Muscle of leg (tissue), 3 donors: ENCODE measurements at regions not wholly inside any gene's neighbourhood (a gene's known extent, or its start where the extent isn't known, plus 50 kb on each side); places are given as distances from the start of the nearest gene placed in this dataset.
A peak's percentile ranks its signal among the peaks of the same experiment; 100 is the strongest.

ENCODE experiments used
- DNase-seq: peaks from one replicate; pipeline ENCODE4 v3.0.0; 2013
- H3K27ac ChIP-seq: one replicate; pipeline ENCODE4 v1.5.1; 2013; ENCODE audit warnings: mild to moderate bottlenecking, low read length, control low read depth
- H3K27me3 ChIP-seq: one replicate; pipeline ENCODE4 v1.6.1; 2013; ENCODE audit warnings: low read length; ENCODE audit not compliant: control insufficient read depth, insufficient read depth
- H3K36me3 ChIP-seq: one replicate; pipeline ENCODE4 v1.6.1; 2013; ENCODE audit warnings: low read length; ENCODE audit not compliant: control insufficient read depth, insufficient read depth
- H3K4me1 ChIP-seq: one replicate; pipeline ENCODE4 v1.6.1; 2013; ENCODE audit warnings: low read length; ENCODE audit not compliant: control insufficient read depth, insufficient read depth
- H3K4me3 ChIP-seq: one replicate; pipeline ENCODE4 v1.5.1; 2013; ENCODE audit warnings: low read length, control low read depth
- H3K9me3 ChIP-seq: replicated peaks from 2 replicates; pipeline ENCODE4 v1.6.1; 2013; ENCODE audit warnings: low read depth, low read length; ENCODE audit not compliant: control insufficient read depth
- WGBS: methylation state at CpG from one replicate; pipeline ENCODE4 v1.1.5; 2013; ENCODE audit warnings: missing lambda C conversion rate; ENCODE audit not compliant: insufficient coverage; 5-methylcytosine and 5-hydroxymethylcytosine counted together

GRCh38 chr12:125206711-125207110 is 141.5 kb downstream of the AACS start:
- 60% methylated on average over 1 of the region's 9 CpGs for WGBS
- Histone ChIP-seq H3K4me3 (no peak overlapping the region), H3K4me1 (no peaks in the 10 kb centered on the region), H3K9me3 (peaks cover 5% of the 10 kb centered on the region), H3K27me3 (peaks cover 13% of the 10 kb centered on the region), H3K36me3 (no peaks in the 10 kb centered on the region), H3K27ac (no peak overlapping the region)
- no peak for DNase-seq

DNA sequence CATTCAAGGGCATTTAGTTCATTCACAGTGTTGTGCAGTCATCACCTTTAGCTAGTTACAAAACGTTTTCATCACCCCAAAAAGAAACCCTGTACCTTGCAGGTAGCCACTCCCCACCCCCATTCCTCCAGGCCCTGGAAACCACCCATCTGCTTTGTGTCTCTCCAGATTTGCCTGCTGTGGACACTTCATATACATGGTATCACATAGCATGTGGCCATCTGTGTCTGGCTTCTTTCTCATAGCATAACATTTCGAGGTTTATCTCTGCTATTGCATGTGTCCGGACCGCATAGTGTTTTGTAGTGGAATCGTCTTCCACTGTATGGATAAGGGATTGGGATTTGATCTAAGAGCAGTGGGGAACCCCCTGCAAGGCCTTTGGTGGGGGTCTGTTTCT is 143.1 kb downstream of the AACS start:
- Histone ChIP-seq H3K4me3 (no peak overlapping the region), H3K9me3 (no peaks in the 10 kb centered on the region), H3K4me1 (no peaks in the 10 kb centered on the region), H3K27me3 (peaks cover 10% of the 10 kb centered on the region), H3K36me3 (no peaks in the 10 kb centered on the region), H3K27ac (no peak overlapping the region)
- WGBS, result 70% methylated on average over 2 of the region's 5 CpGs
- DNase-seq, result no peak

- H3K27ac ChIP-seq, result no peak overlapping the region
- H3K27me3 ChIP-seq, result peaks cover 10% of the 10 kb centered on the region
- no peak overlapping the region for H3K4me3 ChIP-seq
- no peaks in the 10 kb centered on the region for H3K36me3 ChIP-seq
- no peaks in the 10 kb centered on the region for H3K9me3 ChIP-seq
- WGBS, result 73% methylated on average over 10 of the region's 12 CpGs
- DNase-seq, result no peak
- no peaks in the 10 kb centered on the region for H3K4me1 ChIP-seq
These were observed 143.7 kb downstream of the AACS start for GRCh38 chr12:125208942-125209341.

- 72% methylated on average over 8 of the region's 8 CpGs for WGBS
- Histone ChIP-seq H3K27ac (no peak overlapping the region), H3K9me3 (no peaks in the 10 kb centered on the region), H3K27me3 (peaks cover 13% of the 10 kb centered on the region), H3K4me3 (no peak overlapping the region), H3K4me1 (no peaks in the 10 kb centered on the region), H3K36me3 (no peaks in the 10 kb centered on the region)
- DNase-seq, result no peak
These were observed 145.0 kb downstream of the AACS start for GRCh38 chr12:125210104-125210755.

- WGBS, result 35% methylated on average over 5 of the region's 7 CpGs
- Histone ChIP-seq H3K27ac (no peak overlapping the region), H3K27me3 (peaks cover 9% of the 10 kb centered on the region)
These were observed 146.2 kb downstream of the AACS start for GRCh38 chr12:125211464-125211863.

DNA sequence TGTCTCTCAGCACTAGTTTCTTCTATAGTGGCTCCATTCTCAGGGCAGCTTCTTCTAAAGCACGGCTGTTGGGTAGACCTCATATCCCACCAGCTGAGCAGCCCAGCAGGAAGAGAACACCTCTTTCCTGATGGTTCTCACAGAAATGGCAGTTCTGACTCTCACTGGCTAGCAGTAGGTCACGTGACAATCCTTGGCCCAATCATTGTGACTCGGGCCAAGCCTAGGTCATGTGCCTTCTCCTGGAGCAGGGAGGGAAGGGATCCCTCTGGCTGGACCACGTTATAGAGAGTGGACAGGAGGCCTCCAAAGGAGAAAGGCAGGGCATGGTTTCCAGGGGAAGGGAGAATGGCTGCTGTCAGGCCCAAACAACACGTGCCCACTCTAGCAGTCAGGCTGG is 149.1 kb downstream of the AACS start:
- peaks cover 8% of the 10 kb centered on the region for H3K27me3 ChIP-seq
- 81% methylated on average over 4 of the region's 5 CpGs for WGBS

More at GRCh38 chr12:125211464-125211863, 146.2 kb downstream of the AACS start:
- Histone ChIP-seq H3K4me3 (no peak overlapping the region), H3K9me3 (no peaks in the 10 kb centered on the region), H3K4me1 (no peaks in the 10 kb centered on the region), H3K36me3 (no peaks in the 10 kb centered on the region)
- no peak for DNase-seq

DNA sequence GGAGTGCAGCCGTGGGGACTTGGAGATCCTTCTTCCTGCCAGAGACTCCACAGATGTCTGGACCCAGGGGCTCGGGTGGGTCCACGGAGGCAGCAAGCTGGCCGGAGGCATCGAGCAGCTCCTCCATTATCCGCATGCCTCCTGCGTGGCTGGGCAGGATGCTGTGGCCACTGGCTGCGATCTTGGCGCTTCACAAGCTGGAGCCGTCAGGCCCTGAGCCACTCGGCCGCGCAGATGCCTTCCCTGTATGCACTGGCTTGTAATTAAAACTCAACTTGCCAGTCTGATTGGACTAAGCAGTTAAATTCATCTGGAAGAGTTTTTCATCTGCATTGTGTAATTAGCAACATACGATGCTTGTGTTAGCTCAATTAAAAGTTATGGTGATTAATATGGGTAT is 151.5 kb downstream of the AACS start:
- Histone ChIP-seq H3K4me3 (no peak overlapping the region), H3K4me1 (no peaks in the 10 kb centered on the region), H3K27me3 (peaks cover 13% of the 10 kb centered on the region), H3K27ac (no peak overlapping the region), H3K9me3 (no peaks in the 10 kb centered on the region), H3K36me3 (no peaks in the 10 kb centered on the region)
- no peak for DNase-seq
- 46% methylated on average over 14 of the region's 14 CpGs for WGBS

More for the DNA sequence above, 149.1 kb downstream of the AACS start:
- Histone ChIP-seq H3K36me3 (no peaks in the 10 kb centered on the region), H3K27ac (no peak overlapping the region), H3K9me3 (no peaks in the 10 kb centered on the region), H3K4me1 (no peaks in the 10 kb centered on the region), H3K4me3 (no peak overlapping the region)
- DNase-seq, result no peak

DNA sequence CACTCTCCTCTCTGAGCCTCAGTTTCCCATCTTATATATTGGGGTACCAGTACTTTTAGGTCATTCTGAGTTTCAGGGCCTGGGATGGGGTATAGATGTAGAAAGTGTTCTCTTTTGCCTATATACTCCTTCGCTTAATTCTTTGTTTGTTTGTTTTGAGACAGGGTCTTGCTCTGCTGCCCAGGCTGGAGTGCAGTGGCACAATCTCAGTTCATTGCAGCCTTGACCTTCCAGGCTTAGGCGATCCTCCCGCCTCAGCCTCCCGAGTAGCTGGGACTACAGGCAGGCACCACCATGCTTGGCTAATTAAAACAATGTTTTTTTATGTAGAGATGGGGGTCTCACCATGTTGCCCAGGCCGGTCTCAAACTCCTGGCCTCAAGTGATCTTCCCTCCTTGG is 152.1 kb downstream of the AACS start:
- H3K27ac ChIP-seq, result no peak overlapping the region

DNA sequence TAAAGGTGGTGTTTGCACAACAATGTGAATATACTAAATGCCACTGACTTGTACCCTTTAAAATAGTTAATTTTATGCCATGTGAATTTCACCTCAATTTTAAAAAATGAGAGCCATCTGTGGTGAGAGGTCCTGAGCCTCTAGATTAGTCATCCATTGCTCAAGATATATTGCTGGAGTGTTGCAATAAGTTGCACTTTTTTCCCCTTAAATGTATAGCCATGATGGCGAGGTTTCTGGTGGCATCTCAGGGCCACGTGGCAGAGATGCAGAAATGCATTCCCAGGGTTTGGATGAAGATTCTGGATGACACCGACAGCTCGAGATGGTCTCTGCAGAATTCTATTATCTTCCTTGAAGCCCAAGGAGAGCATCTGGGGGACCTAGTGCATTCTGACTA is 153.7 kb downstream of the AACS start:
- 63% methylated on average over 2 of the region's 4 CpGs for WGBS

More for the DNA sequence above, 152.1 kb downstream of the AACS start:
- 77% methylated on average over 5 of the region's 5 CpGs for WGBS
- no peaks in the 10 kb centered on the region for H3K9me3 ChIP-seq
- no peaks in the 10 kb centered on the region for H3K4me1 ChIP-seq
- no peak for DNase-seq
- H3K4me3 ChIP-seq, result no peak overlapping the region
- H3K36me3 ChIP-seq, result no peaks in the 10 kb centered on the region
- H3K27me3 ChIP-seq, result peaks cover 13% of the 10 kb centered on the region

GRCh38 chr12:125220404-125221273 is 155.4 kb downstream of the AACS start:
- DNase-seq, result peak; percentile 19
- Histone ChIP-seq H3K36me3 (no peaks in the 10 kb centered on the region), H3K4me1 (no peaks in the 10 kb centered on the region), H3K4me3 (no peak overlapping the region), H3K27ac (no peak overlapping the region), H3K9me3 (no peaks in the 10 kb centered on the region), H3K27me3 (peaks cover 10% of the 10 kb centered on the region)
- WGBS, result 65% methylated on average over 14 of the region's 16 CpGs

More for the DNA sequence above, 153.7 kb downstream of the AACS start:
- Histone ChIP-seq H3K36me3 (no peaks in the 10 kb centered on the region), H3K27me3 (peaks cover 13% of the 10 kb centered on the region), H3K27ac (no peak overlapping the region), H3K4me3 (no peak overlapping the region), H3K4me1 (no peaks in the 10 kb centered on the region), H3K9me3 (no peaks in the 10 kb centered on the region)
- DNase-seq, result no peak
